SK-N-MC (cell line): ENCODE measurements at regions not wholly inside any gene's neighbourhood (a gene's known extent, or its start where the extent isn't known, plus 50 kb on each side); places are given as distances from the start of the nearest gene placed in this dataset.

Experiments used
- EZH2 ChIP-seq: fragments of 200-600 bp; sonication (generic); IDR thresholded peaks from one replicate; pipeline ENCODE4 v1.6.1; 2017; ENCODE audit warnings: antibody characterized with exemption
- FOXP2 ChIP-seq: optimal IDR thresholded peaks from 2 replicates; pipeline ENCODE3; 2011; ENCODE audit warnings: mild to moderate bottlenecking, moderate library complexity; ENCODE audit not compliant: insufficient read depth; ENCODE audit errors: extremely low read length, control extremely low read depth
- POLR2AphosphoS5 ChIP-seq: IDR thresholded peaks from 2 replicates; pipeline ENCODE4 v1.6.1; 2012; ENCODE audit warnings: mild to moderate bottlenecking, low read depth, low read length, borderline replicate concordance

- TF ChIP-seq EZH2 (no peak), POLR2AphosphoS5 (no peak), FOXP2 (no peak)
Observed at GRCh38 chr15:96184297-96184696, 146.2 kb upstream of the NR2F2 start.
